IPS-NIHi11 (cell line): ENCODE measurements at regions not wholly inside any gene's neighbourhood (a gene's known extent, or its start where the extent isn't known, plus 50 kb on each side); places are given as distances from the start of the nearest gene placed in this dataset.

Source experiments
- DNase-seq: peaks from one replicate; pipeline ENCODE4 v3.0.0; 2012; ENCODE audit warnings: mixed read lengths, low spot score

DNA sequence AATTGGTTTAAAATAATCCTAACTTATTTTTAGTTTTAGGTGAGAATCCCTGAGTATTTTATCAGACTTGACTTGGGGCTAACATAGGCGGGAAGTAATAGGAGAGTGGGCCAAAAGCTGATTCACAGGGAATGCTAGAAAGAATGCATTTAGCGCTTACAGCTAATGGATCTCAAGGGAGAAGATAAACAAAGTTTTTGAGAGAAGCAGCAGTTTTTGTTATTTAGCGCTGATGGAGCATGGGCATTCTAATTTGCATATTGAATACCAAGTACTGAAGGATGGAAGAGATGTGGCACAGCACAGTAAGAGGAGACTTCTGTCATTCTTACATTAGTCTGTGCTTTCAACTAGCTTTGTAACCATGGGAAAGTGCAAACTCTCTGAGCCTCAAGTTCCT is 436.0 kb upstream of the FBXO33 start:
- no peak for DNase-seq

DNA sequence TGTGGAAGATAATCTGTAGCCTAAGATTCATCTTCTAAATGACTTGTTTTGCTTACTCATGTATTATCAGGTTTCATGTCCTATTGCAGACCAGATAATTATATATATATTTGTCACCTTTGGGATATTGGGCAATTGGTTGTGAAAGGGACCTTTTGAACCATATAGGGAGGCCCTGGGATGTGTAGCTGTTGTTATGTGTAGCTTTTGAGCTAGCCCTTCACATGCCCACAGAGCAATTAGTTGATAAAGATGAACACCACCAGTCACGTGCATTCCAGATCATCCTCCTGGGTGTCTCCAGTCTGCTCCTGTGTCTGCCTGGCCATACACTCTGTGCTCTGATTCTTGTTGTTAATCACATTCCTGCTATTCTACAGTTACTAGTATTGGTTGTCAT is 431.2 kb upstream of the FBXO33 start:
- DNase-seq: no peak

DNA sequence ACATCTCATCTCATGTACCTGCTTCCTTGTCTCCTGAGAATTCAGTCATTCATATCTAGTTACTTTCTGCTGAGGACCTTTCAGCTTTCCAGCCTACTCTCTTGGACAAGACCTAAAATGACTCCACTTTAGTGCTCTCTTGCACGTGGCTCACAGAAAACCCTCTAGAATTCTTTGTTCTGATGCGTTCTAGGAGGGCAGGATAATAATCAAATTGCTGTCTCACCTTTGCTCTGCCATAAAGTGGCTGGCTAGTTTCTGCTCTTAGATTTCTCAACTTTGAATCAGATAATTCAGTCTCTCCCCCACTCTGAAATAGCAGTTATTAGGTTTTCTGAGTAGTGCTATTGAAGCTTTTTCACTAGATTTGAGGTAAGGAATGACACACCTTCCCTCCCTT is 429.5 kb upstream of the FBXO33 start:
- no peak for DNase-seq

DNA sequence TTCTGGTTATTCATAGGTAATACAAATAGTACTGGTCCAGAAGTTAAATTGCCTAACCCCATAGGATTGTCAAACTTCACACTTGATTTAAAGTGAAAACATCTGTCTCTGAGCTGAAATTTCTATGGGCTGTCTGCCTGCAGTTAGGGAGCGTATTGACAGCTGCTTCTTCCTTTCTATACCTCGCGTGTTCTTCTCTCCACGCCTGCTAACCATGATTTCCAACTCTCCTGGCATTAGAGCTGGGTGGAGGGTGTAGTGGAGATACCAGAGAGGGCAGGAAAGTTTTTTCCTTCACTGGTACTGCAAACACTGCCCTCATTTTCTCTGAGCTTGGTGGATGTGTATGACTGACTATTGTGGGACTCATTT is 429.0 kb upstream of the FBXO33 start:
- DNase-seq: no peak

DNA sequence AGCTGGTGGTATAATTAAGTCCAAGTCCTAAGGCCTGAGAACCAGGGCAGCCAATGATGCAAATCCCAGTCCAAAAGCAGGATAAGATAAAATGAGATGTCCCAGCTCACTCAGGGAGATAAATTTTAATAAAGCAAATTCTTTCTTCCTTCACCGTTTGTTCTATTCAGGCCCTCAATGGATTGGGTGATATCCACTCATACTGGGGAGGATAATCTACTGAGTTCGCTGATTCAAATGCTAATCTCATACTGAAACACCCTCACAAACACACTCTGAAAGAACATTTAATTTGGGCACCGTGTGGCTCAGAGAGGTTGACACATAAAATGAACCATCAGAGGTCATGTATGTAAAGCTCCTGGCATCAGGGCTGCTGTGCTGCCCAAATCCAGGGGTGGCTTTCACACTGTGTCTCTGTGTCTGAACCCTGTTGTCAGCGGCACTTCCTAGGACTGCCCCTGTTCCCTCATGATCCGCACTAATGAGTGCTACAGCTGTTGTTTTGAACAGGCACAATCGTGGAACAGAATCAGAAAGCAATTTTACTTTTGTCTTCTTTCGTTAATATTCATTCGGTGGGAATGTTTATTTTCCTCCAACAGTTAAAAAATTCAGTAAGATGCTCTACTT is 428.5 kb upstream of the FBXO33 start:
- no peak for DNase-seq

DNA sequence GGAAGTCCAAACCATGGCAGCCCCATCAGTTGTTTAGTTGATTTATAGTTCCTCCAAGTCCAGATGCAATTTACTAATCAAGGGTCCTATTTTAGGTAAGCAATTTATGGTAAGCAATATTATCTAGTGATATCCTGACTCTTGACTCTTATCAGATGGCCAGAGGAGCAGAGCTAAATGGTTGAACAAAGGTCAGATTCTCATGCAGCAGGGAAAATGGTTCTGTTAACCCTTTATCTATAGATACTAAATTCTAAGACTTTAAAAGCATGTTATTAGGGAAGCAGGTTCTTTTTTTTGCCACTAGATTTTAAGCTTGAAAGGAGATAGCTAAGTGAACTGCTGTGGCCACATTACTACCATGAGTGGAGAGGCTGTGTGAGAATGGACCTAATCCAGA is 427.1 kb upstream of the FBXO33 start:
- DNase-seq: no peak

DNA sequence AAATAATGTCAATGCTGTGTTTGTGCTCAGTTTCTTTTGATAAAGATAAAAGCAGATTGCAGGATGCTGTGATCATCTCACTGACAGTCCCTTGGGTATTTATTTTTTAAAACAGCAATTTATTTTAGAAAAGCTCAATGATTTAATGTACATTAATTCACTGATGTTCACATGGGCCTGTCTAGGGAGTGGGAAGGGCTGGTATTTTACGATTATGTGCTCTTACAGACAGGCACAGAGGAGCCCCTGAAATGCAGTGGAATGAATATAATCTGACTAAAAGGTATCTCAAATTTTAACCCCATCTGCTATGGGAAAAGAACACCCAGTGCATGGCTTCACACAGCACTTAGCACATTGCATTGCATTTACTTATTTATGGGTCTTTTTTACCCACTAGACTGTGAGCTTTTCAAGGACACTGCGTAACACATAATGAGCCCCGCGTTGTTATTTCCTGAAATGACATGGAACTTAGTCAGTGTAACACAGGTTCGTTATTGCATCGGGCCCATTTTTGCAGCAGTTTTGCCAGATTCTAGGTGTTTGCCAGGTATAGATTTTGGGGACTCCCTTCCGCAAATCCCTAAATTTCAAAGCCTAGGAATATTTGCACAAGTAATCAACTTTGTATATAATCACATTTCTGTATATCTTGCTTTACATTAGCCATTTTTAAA is 425.3 kb upstream of the FBXO33 start:
- DNase-seq: no peak

DNA sequence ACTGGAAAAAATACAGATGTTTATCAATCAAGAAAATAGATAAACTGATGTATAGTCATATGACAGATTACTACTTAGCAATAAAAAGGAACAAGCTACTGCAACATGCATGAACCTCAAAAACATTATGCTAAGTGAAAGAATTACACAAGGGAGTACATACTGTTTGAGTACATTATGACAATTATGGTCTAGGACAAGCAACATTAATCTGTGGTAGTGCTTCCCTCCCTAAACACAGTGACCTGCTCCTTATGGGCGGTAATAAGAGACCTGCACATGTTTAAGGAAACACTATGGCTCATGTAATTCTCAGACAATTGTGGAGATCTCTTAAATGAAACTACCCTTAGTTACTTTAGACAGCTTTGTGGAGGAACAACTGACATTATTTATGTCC is 421.2 kb upstream of the FBXO33 start:
- DNase-seq: no peak

DNA sequence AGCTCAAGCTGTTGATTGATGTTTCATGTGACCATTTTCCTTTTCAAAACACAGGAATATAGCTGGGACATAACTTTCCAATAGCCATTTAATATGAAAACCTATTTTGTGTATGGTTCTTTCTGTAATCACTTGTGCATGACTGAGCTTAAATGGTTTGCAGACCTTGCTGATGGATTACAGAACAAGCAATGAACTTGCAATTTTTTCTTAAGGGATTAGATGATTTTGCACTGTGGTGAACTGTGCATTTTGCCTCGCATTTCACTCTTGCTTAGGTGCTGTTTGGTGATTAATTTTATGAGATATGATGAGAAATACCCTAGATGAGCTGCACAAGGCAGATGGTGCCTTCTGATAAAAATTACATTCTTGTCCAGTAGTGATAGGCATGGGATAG is 419.0 kb upstream of the FBXO33 start:
- DNase-seq: no peak

DNA sequence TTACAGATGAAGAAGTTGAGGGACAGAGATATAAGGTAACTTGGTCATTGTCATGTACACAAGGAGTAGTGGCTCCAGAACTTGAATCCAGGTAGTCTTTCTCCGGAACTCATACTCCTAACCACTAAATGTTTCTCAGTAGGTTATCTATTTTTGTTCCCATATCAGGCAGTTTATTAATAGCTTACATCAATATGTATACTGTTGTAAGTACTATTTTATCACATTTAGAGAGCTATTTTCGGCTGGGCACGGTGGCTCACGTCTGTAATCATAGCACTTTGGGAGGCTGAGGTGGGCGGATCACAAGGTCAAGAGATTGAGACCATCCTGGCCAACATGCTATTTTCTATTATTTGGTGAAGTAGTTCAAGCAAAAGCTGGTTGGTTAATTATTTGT is 415.6 kb upstream of the FBXO33 start:
- no peak for DNase-seq

DNA sequence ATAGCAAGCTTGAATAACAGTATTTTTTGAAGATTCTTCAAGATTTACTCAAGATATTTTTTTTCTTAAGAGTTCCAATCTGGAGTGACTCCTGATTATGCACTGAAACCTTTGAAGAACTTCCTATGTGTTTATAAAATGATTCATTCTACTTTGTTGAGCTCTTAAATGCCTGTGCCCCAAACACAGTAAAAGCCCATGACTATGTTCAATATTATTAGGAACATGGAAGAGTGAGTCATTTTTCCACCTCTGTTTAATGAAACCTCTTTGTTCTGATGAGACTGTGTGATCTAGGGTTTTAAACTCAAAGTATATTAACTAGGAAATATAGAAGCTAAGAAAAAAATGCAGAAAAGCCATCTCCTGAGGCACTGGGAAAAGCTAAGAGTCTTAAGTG is 415.0 kb upstream of the FBXO33 start:
- DNase-seq: no peak

DNA sequence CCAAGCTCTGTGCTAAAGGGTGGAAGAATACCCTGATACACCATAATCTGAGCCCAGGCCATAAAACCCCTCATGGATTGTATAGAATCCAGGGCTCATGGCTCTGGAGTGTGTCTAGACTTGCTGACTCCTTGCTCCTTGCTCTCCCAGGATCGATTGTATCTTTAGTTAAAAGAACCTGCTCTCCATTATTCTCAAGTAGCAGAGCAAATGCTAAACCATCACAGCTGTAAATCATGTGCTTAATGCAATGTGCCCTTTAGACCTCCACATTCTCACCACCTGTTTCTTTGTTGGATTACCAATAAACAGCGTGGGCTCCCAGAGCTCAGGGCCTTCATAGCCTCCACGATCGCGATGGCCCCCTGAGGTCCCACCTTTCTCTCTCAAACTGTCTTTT is 411.6 kb upstream of the FBXO33 start:
- DNase-seq: no peak

DNA sequence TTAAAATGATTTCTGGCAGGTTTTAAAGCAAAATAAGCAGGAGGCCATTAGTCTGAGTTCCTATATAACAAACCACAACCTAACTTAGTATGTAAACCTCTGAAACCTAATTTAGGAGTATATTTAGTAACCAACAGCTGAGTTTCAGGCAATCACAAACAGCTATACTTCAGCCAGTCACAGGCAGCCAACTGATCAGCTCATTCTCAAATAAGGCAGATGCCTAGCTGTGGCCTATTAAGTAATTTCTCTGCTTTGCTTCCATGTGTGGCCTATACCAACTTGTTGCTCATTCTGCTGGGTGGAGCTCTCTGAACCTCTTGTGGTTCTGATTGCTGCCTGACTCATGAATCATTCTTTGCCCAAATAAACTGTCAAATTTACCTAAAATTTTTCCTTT is 408.9 kb upstream of the FBXO33 start:
- no peak for DNase-seq

DNA sequence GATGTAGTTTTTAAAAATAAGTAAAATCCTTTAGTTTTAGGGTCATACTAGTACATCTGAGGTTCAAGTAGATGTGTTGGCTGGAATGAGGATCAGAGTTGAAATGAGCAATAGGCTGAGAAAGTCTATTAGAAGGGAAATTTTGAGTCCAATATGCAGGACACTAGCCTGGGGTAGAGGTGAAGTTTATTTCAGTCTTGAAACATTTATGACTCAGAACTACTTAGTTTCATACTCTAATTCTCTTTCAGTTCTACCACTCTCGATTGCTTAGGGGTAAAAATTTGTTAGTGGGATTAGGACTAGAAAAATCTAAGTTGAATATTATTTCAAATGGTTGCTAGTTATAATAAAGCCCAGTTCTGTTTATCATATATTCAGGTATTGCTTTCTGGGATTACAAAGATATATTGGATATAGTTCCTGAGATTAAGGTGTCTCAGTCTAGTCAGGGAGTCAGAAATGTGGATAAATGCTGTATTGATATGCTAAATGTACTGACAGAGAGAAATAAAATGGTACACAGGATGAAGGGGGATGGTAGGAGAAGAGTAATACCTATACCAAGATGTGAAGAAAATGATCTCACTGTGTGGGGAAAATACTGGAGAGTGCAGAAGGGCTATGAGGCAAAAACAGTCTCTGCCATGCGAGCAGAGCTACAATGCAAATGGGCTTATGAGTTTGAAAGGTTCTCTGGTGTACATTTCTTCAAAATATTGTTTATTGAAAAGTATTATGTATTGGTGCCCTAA is 395.8 kb upstream of the FBXO33 start:
- DNase-seq: no peak

DNA sequence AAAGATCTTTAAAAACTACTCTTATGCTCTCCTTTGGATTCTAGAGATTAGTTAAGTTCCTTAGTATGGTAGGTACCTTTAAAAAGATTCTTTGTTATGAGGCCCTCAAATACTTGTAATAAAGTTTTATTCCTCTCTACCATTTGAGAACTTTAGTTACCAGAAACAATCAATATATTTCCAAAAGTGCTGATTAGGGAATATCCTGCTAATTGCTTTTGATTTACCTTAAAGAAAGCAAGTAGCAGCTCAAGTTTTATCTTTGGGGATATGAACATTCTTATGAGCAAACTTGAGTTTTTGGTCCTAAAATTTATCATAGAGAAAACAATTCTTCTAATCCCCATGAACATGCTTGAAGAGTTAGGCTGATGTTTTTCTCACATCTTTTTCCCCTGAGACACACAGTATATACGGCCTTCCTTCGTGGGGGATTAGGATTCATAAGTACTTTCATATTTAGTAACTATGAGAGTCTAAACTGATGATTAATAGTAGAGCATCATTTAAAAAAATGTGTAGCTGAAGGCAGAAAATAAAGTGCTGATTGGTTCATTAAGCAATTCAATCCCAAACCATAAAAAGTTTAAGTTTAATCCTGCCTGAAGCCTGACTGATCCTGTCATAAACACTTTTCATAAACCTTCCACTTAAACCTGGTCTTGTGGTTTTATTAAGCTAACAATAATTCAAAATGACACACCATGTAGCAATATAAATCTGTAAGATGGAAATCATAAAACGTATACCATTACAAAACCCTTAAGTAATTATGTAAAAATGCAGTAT is 380.5 kb upstream of the FBXO33 start:
- DNase-seq: no peak

DNA sequence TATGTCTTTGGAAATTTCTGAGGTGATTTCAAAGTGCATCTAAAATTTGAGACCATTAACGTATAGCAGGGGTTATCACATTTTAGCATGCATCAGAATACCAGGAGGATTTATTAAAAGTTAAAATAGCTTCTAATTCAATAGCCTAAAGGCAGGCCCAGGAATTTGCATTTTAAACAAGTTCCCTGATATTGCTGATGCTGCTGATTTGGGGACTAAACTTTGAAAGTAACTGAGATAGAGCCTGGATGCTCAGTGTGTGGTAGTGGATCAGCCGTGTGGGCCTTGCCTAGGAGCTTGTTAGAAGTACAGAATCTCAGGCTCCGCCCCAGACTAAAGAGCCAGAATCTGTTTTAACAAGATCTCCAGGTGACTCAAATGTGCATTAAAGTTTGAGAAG is 375.0 kb upstream of the FBXO33 start:
- no peak for DNase-seq

DNA sequence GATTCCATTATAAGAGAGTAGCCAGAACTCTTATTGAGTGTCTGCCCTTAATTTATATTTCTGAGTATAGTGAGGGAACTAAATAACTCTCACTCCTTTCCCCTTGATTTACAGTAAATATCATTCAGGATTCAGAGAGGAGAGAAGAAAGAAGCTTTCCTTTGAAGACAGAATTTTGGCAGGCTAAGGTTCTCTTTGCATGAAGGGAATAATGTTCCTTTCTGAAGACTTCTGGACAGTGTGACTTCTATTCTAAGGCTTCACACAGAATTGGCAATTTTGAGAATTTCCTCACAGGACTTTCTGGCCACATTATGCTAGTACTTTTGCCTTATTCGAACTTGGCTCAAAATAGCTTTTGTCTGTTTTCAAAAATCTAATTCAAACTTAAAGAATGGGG is 352.2 kb upstream of the FBXO33 start:
- DNase-seq: no peak

DNA sequence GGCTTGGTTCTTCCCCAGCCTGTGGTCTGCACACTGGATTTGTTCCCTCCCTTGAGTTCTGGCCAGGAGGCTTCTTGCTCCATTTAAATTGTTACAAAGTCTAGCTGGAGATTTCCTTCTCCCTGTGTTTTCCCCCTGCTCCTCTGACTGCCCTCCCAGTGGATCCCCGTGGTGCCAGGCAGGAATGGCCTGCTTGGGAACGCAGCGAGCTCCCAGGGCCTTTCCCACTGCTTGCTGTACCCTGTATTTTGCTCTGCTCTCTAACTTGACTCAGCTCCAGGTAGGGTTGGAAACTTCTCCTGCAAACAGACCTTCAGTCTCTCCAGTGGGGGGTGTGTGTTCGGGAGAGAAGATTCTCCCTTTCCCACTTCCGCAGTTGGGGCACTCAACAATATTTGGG is 349.2 kb upstream of the FBXO33 start:
- DNase-seq: no peak

DNA sequence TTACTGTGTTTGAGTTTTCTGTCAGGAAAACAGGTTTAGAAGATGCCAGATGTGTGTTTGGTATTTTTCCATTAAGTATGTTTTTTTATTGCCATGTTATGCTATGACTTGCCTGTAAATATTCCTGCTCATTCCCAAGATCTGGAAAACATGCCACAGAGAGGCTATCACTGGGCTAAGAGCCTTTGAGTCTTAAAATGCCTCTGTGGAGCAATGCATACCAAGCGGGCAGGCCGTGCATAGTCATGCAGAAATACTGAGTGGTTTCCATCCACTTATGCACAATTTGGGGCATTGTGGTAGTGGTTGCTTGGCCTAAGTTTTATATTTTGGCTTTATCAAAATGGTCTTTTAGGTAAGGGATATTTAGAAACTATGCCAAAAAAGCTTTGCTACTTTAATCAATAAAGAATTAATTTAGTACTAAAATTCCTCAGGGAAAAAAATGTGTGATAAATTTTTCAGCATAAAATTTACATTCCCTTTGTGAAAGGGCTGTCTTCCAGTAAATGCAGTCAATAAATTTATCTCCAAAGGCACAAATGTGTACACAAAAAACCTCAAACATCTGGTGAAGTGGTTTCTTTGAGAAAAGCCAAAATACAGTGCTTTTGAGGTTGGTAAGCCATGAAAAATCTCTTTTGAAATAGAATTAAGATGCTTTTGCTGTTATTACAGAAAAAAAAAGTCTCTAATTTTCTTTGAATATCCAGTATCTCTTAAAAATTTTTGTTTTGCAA is 341.3 kb upstream of the FBXO33 start:
- no peak for DNase-seq

DNA sequence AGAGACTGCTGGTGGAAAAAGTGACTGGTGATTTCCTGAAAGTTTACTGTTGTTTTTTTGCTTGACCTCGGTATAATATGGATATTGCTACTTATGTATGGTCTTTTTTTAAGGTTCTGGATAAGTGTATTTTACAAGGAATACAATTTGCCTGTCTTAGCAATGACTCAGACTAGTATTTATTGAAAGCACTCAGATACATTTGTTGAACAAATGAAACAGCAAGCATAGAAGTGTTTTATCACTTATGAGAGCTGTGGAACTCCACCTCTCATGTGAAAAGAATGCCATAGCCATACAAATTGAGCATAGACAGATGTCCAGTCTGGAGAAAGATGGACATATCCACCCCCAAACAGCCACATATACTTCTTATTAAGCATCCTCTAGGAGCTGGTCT is 340.4 kb upstream of the FBXO33 start:
- DNase-seq: no peak

DNA sequence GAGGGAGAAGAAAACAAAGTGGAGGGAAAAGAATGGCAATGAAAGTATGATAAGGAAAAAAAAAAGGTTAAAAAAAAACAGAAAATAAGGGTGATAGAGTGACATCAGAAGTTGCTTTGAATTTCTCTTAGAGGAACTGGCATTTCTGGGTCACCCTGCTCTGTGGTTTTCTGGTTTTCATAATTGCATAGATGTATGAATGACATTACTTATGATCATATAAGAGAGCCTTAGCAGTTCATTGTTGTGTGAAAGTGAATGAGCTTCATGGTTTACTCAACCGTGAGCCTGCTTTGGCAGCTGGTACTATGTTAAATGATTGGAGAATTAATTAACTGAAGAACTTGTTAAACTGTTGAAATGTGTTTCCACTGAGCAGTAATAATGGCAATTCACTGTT is 336.4 kb upstream of the FBXO33 start:
- DNase-seq: no peak

DNA sequence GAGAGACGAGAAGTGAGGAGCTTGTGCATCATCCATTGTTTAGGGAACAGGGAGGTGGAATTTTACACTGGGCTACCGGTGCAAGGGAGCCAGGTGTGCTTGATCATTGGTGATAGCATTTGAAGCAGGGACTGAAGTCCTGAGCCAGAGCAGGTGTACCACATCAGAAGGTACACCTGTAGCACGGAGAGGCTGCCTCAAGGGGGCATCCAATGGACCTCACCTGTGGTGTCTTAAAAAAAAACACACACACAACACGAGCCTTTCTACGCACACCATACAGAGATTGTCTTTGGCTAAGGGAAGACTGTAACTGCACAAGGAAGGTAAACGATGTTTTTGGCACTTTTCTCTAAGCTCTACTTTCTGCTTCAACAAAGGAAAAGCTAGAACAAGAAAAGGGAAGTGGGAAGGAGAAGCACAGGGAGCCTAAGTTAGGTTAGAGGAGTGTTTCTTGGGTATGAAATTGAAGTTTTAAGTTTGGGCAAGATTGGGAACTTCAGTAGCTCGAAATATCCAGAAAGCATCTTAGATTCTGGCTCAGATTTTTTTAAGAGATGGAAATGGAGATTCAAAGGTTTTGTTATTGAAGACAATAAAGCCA is 334.3 kb upstream of the FBXO33 start:
- peak; percentile 17 for DNase-seq
